ENCODE measurements at regions not wholly inside any gene's neighbourhood (a gene's known extent, or its start where the extent isn't known, plus 50 kb on each side); places are given as distances from the start of the nearest gene placed in this dataset.

GRCh38 chr11:79953629-79954028, 512.8 kb upstream of the TENM4 start:
- TF ChIP-seq CTCF (IDR thresholded peaks at IDR 0.05; ENCODE audit: poor library complexity): no peak
- TF ChIP-seq EZH2 (IDR thresholded peaks at IDR 0.05; ENCODE audit: borderline replicate concordance): no peak
- TF ChIP-seq EZH2phosphoT487 (IDR thresholded peaks at IDR 0.05; ENCODE audit: low read depth, severe bottlenecking, unreplicated experiment): no peak
